ENCODE measurements at regions not wholly inside any gene's neighbourhood (a gene's known extent, or its start where the extent isn't known, plus 50 kb on each side); places are given as distances from the start of the nearest gene placed in this dataset.

- TF ChIP-seq CTCF (IDR thresholded peaks at IDR 0.05), result no peak
- no peak for TF ChIP-seq POLR2A (IDR thresholded peaks at IDR 0.05)
Measured at GRCh38 chr5:173542159-173542558, 74.3 kb downstream of the BOD1 start.

Measured in adrenal gland (tissue), 5 donors.